ENCODE measurements at regions not wholly inside any gene's neighbourhood (a gene's known extent, or its start where the extent isn't known, plus 50 kb on each side); places are given as distances from the start of the nearest gene placed in this dataset.

DNA sequence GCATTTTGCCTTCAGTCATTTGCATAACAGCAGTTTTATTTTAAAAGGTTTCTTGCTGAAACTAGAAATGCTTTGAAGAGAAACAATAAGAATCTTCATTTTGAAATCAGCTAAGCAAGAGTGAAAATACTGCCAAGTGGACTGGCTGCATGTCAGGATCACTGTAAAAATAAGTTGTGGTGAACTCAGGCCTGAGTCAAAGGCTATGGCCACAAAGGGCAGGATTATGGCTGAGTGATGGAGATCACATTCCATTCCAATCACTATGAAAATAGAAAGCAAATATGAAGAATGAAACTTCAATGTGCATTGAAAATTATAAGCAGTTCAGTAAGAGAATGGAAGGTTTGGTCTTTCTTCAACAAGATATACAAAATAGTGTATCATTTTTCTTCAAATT lies 224.5 kb downstream of the PCDH18 start:
- TF ChIP-seq CTCF (IDR thresholded peaks at IDR 0.05; ENCODE audit: low read depth, low read length, poor library complexity, severe bottlenecking): no peak
- TF ChIP-seq EZH2phosphoT487 (IDR thresholded peaks at IDR 0.05; ENCODE audit: borderline replicate concordance, low read length): no peak
